ENCODE measurements at regions not wholly inside any gene's neighbourhood (a gene's known extent, or its start where the extent isn't known, plus 50 kb on each side); places are given as distances from the start of the nearest gene placed in this dataset.

DNA sequence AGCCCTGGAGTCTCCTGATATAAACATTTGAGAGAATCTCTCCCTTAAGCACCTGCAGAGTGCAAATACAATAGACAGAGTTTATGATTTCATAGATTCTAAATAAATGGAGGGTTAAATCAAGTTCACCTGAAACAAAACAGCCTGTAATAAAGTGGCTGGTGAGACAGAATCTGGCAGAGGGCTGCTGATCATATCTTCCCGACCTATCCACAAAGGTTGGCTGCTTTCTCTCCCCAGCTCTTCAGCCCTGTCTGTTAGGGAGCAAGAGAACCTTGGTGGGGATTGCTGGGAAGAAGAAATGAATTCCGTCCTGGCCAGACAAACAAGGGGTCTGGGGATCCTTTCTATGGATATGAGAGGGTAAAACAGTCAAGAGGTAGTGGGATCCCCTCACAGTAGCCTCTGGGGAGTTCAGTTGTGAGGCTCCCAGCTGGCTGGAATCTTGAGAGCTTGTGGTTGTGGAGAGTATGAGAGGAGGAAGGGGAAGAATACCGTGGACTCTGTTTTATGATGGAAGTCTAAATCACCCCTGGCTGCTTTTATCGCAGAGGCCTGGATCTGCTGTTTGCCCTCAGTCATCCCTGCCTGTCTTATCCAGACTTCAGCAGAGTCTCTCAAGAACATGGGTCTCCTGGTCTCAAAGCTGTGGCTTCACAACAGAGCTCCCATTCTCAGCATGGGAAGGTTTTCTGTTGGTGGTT lies 451.3 kb downstream of the NTRK3 start:
- DNase-seq: no peak

DNA sequence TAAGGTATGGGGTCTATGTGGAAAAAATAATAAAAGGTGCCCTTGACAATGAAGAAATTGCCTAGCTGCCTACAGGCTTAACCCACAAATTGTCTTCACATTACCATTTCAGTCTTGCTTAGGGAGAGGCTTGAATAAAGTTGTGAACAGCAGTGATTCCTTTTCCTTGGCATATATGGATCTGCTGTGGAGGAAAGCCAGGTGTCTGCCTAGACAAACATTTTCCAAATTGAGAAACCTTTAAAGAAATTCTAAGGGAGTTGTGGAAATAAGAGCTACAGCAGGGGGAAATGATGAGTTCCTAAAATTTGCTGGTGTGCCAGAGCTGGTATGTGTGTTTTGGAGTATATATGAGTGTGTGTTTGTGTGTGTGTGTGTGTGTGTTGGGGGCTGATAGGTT lies 452.1 kb downstream of the NTRK3 start:
- DNase-seq: no peak

DNA sequence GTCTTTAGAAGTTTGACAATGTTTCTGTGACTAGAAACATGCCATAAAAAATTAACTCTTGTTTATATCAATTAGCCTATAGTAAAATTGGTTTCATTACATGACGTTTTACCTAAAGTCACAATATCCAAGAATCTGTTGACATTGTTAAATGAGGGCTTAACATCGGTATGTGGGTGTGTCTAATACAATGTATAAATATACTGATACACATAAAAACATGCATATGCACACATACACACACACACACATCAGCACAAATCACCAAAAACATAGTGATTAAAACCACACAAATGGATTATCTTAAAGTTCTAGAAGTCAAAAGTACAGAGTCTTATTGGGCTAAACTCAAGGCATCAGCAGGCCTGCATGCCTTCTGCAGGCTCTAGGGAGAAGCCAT lies 456.7 kb downstream of the NTRK3 start:
- no peak for DNase-seq

DNA sequence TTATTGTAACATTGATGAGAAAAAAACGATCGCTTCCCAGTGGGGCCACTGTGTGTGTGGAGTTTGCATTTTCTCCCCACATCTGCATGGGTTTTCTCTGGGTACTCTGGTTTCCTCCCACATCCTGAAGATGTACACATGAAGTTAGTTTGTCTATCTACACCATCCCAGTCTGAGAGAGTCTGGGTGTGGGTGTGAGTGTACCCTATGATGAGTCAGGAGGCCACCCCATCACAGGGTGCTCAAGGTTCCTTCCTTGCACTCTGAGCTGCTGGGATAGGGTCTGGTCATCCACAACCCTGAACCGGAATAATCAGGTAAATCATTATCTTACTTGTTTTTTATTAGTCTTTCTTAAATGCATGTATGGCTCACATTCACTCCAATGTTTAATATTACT lies 457.1 kb downstream of the NTRK3 start:
- DNase-seq: no peak

DNA sequence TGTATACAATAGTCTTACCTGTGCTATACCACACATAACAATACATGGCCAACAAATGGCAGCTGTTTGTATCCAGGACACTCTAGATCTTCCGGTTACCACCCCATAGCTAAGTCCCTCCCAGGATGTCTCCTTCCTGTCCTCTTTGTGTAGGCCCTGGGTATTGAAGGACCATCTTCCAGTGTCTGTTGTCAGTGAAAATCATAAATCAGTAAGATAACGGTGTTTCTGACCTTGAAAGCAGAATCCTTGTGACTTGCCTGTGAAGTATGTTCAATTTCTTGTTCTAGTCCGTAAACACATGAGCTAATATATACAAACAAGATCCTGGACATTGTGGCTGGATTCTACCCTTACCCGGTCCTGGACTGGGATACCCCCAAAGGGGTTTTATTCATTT lies 462.8 kb downstream of the NTRK3 start:
- no peak for DNase-seq

DNA sequence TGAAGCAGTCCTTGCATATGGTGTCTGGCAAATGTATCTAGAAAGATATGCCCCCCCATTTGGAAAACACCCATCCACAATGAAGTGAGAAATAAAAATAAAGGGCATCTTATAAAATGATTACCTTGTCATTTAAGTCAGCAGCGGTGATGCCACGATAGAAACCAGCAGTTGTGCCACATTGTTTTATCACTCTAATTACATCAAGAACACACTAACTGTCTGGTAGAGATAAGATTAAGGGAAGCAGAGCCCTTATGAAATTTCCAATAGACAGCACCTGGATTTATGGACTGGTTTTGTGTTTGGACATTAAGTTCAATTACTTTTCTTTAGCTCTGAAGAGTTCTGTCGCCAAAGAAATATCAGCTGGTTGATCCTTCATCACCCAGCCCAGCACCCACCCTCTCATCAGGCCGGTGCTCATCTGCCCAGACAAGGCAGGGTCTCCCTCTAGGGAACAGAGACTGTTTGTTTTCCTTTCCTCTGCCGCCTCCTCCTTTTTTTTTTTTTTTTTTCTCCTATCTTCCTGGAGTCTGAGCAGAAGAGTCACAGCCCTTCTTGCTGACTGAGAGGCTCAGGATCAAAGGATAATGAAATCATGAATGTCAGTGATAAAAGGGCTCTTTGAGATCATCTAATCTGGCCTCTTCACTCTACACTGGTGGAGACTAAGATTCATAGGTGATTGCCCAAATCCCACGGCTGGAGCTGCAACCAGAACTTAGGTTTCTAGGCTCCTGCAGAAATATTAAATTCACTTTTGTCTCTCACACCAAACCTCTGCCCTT lies 464.1 kb downstream of the NTRK3 start:
- DNase-seq: no peak

DNA sequence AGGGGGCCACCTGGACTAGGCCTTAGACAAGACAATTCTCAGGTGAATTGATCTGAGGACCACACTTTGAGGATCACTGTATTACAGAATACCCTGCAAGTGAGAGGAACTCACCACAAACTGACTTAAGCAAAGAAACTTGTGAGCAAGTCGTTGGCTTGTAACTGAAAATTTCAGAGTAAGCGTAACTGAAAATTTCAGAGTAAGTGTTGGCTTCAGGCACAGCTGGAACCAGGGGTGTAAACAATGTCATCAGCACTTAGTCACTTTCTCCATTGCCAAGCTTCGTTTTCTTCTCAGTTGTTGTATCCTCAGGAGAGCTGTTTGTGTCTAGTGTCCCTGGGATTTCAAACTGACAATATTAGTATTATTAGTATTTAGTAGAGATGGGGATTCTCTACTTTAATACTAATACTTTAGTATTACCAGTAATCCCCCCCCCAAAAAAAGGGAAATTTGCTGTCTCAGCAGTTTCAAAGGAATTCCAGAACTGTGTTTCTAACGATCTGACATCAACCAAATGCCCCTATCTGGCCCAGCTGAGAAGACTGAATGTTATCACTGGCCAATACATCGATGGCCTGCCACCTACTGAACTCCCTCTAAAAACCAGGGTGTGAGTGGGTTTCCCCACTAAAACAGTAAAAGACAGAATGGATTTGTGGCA lies 474.4 kb downstream of the NTRK3 start:
- no peak for DNase-seq

DNA sequence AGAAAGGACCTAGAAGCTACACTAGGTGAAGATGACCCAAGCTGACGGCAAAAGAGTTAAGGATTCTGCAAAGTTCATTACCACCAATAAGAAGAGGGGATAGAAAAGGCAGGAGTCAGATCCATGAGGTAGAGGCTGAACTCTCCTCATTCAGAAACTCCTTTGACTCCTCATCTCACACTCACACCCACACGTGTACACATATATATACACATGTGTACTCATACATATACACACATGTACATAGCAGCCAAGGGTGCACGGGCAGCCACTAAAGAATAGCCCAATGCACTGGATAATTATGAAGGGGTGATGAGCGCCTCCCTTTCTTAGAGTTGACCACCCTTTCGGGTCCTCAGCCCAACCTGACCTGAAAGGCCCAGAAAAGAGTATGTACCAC lies 476.8 kb downstream of the NTRK3 start:
- DNase-seq: no peak

DNA sequence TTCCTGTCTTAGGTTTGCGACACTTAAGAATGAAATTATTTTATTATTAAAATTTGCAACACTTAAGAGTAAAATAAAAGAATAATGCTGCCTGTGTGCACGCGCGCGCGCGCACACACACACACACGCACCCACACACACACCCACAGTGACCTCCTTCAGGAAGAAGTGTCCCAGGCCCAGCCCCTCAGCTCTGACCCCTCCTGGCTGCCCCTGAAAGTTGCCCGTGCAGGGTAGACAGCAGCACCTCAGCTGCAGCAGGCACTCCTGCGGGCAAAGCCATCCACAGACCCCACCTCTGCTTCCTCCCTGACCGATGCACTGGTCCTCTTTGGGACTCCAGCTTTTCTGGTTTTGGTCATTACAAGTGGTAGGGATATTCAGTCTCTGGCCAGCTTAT lies 478.2 kb downstream of the NTRK3 start:
- no peak for DNase-seq

DNA sequence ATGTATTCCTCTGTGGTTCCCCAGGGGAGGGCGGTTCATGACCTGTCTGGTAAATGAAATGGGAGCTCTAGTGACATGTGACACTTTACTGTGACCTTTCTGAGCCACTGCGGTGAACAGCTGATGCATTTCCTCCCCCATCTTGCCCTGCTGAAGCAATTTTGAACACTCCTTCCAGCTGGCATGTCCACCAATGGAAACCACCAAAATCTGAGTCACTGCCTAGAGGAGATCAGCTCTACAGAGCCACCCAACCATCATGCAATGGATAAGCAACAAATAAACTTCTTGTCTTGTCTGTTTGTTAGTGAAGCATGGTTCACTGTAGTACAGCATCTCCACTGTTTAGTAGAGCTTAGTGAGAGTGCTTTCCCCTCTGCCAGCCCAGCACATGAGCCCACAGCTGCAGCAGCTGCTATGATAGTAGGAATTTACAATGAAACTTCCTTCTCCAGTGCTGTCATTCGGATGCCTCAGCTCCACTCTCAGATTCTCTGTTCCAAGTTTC lies 479.4 kb downstream of the NTRK3 start:
- DNase-seq: no peak

DNA sequence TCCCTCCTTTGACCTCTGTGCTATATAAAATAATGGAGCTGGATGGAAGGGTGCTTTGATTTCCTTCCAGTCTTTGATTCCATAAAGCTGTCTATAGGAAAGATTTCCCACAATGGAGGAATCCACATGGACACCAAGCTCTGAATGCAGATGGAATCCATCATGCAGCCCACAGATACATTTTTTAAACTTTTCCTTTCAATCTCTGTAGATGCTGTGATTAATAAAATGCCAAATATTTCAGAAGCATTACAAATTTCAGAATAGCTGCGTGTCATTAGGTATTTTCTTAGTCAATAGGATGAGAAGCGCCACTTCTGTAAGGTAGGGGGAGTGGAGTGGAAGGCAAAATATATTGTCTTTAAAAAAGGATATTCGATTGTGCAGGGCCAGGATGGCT lies 489.0 kb downstream of the NTRK3 start:
- no peak for DNase-seq

DNA sequence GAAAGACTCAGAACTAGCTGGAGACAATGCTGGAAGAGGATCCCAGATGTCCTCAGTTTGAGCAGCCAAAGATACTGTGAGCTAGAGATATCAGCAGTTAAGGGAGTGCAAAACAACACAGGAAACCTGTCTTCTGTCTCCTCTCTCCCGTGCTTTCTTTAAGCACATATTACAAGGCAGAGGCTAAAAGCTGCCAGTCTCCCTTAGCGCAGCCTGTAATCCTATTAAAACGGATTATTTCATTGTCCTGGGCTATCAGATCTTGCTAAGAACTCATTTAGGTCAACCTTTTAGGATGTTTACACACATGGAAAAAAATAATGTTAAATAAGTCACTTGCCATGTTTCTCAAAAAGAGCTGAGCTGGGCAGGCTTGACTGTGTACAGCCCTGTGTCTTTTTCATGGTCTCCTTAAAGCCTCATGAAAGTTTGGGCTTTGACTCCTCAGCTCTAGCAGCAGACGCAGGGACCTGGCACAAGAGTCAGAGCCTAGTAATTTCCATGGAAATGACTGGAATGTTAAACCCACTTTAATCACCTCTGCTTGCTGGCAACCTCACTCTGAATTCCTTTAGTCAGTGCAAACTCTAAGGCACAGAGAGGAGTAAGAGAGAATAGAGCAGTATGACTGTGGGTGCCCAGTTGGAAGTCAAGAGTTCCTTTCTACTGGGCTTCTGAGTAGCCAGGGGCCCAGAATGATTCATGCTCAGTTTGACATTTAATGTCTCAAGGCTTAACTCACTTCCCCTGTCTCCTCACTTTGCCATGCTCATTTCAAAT lies 491.9 kb downstream of the NTRK3 start:
- no peak for DNase-seq

DNA sequence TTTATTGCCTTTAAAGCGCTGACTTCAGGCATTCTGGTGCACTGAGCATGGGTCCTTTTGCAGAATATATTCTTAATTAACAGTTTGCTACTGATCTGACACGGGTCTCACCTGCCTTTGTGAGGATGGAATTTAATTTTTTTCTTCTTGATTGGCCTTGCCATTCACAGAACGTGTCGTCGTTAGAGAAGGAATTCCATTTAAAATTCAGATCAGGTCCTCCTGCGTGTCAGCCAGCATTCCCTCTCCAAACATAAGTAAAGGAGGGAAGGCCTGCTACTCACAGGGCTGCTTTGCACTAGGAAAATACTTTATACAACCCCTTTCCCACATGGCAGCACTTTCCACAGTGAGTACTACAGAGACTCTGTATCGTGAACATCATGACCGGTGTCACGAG lies 492.7 kb downstream of the NTRK3 start:
- no peak for DNase-seq

DNA sequence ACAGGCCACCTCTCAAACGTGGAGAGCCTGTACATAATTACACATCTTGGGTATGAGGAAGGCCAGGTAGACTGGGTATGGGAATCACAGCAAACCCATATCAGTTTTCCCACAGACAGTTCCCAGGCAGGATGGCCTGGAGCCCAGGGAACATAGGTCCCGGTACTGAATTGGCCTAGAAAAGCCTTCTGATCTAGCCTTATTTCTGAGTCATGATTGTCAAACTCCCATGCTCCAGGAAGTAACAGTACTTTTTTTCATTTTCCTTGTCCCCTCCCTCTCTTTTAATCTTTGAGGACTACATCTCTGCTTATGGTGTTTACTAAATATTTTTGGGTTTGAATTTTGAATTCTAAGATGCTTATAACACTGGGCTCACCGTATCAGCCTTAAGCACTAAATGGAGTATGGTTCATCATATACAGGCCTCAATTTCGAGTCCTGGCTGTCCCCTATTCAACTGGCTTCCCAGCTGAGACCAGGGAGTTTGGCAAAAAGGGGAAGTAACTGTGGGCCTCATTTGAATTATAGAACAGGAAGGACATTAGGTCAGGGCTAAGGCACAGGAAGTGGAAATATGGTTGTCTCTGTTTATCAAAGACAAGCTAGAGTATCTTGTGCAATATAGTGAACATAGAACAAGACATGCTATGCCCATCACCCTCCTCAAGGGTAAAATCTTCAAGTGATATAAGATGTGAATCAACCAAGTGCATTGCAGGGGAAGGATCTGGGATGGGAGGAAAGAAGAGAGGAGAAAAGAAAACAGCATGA lies 494.6 kb downstream of the NTRK3 start:
- no peak for DNase-seq

DNA sequence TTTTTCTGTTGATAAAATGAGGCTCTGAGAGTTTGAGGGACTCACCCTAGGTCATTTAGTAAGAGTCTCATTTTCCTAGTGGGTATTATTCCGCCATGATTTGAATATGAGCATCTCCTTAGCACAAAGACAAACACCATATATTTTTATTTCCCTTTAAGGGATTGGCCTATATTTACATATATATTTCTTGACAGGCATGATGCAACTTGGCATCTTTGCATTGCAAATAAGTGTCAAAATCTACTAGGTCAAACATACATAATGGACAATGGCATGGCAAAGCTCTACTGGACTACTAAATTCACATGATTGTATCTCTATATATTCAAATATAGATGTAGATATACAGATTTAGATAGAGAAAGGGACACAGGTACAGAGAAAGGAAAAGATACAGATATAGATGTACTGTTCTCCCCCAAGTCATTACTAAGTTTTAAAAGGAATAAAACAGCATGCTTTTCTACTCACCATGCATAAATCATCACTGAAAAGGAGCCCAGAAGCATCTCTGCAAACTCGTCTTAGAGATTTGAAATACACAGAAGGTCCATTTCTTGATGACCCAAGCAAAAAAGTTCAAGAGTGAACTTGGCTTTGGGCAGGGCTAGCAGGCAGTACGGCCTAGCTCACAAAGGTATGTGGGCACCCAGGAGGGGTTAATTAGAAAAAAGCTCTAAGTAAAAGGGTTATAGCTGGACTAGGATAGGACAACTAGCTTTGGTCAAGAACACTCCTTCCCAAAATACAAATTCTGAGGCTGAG lies 495.8 kb downstream of the NTRK3 start:
- no peak for DNase-seq

DNA sequence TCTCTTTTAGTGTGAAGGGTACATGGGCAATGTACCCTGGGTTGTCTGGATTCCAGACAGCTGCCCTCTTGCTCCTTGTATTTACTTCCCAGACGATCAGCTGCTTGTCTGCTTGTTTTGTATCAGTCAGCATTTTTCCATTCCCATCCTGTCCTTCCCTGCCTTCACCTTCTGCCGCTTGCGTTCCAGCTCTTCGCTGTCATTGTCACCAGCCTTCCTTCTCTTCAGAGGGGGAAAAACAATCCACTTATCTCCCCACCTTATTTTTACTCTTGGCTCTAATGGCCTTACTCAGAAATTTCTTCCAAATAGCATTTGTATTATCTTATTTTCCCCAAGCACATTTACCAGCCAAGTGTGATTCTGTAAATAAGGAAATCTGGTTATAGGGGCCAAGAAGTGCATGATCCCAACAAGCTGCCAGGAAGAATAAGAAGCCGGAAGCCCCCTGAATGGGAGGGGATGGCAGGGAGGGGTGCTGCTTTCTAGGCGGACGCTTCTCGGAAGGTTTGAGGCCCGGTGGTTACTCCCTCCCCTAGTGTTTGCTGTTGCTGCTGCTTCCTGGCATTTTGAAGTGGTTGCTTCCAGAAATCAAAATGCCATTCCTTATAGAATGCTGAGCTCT lies 497.6 kb downstream of the NTRK3 start:
- no peak for DNase-seq

DNA sequence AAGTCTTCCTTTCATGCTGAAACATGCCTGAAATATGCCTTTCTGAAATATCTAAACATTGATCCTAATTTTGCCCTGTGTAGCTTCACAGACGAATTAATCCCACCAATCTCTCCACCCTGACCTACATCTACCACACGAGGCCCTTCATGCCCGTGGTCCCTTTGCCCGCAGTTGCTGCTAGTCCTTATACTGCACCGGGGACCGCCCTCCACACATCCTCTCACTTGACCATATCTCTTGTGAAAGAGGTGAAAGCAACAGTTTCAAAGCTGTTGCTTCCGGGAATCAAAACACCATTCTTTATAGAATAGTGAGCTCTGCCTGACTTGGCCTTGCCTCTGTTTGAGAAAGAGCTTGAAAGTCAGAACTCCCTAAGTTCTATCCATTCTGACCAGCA lies 499.5 kb downstream of the NTRK3 start:
- no peak for DNase-seq

DNA sequence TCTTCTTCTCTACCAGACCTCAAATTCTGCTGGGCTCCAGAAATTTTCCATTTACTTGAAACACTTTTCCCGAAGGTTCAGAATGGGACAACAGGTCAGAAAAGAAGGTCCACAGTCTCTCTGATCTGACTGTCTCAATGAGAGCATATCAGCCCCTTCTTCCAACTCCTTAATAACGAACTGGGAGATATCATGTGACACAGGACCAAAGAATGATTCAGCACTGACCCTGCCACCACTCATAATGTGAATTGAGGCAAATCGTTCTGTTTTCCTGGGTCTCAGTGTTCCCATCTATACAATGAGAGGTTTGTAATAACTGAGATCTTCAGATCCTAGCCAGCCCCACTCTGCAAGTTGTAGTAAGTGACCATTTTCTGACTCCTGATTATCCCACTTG lies 500.5 kb downstream of the NTRK3 start:
- no peak for DNase-seq

DNA sequence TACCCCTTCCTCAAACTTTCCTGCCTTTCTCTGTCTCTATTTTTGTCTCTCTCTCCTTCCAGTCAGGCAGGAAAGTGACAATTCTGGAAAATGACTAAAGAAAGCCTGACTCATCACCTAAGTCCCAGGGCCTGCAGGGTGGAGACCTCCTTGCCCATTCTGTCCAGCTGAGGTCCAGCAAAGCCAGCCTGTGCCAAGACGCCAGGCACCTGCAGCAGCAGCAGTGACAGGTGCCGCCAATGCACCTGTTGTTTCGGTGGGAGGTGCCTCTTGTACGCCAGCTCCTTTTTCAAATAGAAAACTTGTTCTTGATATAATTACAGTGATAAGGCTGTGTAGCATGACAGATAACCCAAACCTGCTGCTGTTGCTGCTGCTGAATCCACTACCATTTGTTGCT lies 501.3 kb downstream of the NTRK3 start:
- no peak for DNase-seq

DNA sequence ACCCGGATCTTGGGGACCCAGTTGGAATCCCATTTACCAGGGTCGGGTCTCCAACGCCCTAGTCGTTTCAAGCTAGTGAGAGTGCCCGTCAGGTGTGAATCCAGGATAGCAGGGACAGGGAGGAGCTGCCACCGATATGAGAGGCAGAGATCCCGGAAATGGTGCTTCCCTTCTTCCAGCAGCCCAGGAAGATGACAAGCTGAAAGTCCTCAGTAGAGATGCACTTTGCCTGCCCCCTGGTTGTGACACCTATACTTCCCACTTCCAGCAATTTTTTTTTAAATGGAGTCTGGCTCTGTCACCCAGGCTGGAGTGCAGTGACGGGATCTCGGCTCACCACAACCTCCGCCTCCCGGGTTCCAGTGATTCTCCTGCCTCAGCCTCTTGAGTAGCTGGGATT lies 503.0 kb downstream of the NTRK3 start:
- no peak for DNase-seq
